Endodermal cell (in vitro differentiated cells): ENCODE measurements at regions not wholly inside any gene's neighbourhood (a gene's known extent, or its start where the extent isn't known, plus 50 kb on each side); places are given as distances from the start of the nearest gene placed in this dataset.
A peak's percentile ranks its signal among the peaks of the same experiment; 100 is the strongest.

Experiments used
- DNase-seq: peaks from one replicate; pipeline ENCODE4 v3.0.0-alpha.2; 2017
- H3K27ac ChIP-seq: 2 replicates; pipeline ENCODE4 v1.5.1; 2013; ENCODE audit warnings: mild to moderate bottlenecking, low read depth, low read length, moderate library complexity
- H3K27me3 ChIP-seq: 2 replicates; pipeline ENCODE4 v1.6.1; 2013; ENCODE audit warnings: mild to moderate bottlenecking, low read length, moderate library complexity; ENCODE audit not compliant: insufficient read depth, control insufficient read depth, poor library complexity, severe bottlenecking
- H3K36me3 ChIP-seq: 2 replicates; pipeline ENCODE4 v1.7.0; 2013; ENCODE audit warnings: mild to moderate bottlenecking, low read length, moderate library complexity; ENCODE audit not compliant: control insufficient read depth, insufficient read depth
- H3K4me1 ChIP-seq: one replicate; pipeline ENCODE4 v1.7.0; 2013; ENCODE audit warnings: low read length; ENCODE audit not compliant: control insufficient read depth, insufficient read depth
- H3K4me3 ChIP-seq: 2 replicates; pipeline ENCODE4 v1.5.1; 2013; ENCODE audit warnings: mild to moderate bottlenecking, low read length, moderate library complexity
- H3K9ac ChIP-seq: 2 replicates; pipeline ENCODE4 v1.6.1; 2013; ENCODE audit warnings: mild to moderate bottlenecking, low read length, moderate library complexity; ENCODE audit not compliant: poor library complexity, severe bottlenecking; ENCODE audit errors: extremely low read depth
- H3K9me3 ChIP-seq: 2 replicates; pipeline ENCODE4 v1.6.1; 2013; ENCODE audit warnings: mild to moderate bottlenecking, low read length, moderate library complexity; ENCODE audit not compliant: control insufficient read depth
- H3K27ac Mint-ChIP-seq: 2 replicates; pipeline ENCODE4 v1.8.0; 2020; ENCODE audit warnings: mixed read lengths
- H3K27me3 Mint-ChIP-seq: 2 replicates; pipeline ENCODE4 v1.8.0; 2021; ENCODE audit warnings: mild to moderate bottlenecking, mixed read lengths; ENCODE audit not compliant: insufficient read depth
- H3K36me3 Mint-ChIP-seq: 2 replicates; pipeline ENCODE4 v1.8.0; 2020; ENCODE audit warnings: low read depth, mixed read lengths
- H3K4me1 Mint-ChIP-seq: 2 replicates; pipeline ENCODE4 v1.8.0; 2020; ENCODE audit warnings: mixed read lengths
- H3K4me3 Mint-ChIP-seq: 2 replicates; pipeline ENCODE4 v1.8.0; 2020; ENCODE audit warnings: mild to moderate bottlenecking, moderate library complexity, mixed read lengths
- H3K9me3 Mint-ChIP-seq: 2 replicates; pipeline ENCODE4 v1.8.0; 2020; ENCODE audit warnings: mild to moderate bottlenecking, mixed read lengths
- WGBS, 2 experiments: methylation state at CpG; one replicate each; pipeline versions ENCODE4 v1.1.5 to v1.1.7; 2013; ENCODE audit warnings: missing lambda C conversion rate in 2 of 2, mixed read lengths in 1 of 2; ENCODE audit not compliant: insufficient coverage in 1 of 2, insufficient read length in 1 of 2; 5-methylcytosine and 5-hydroxymethylcytosine counted together
- TF ChIP-seq, protein P1 (sequence below): fragments of 200-600 bp; sonication (generic); conservative IDR thresholded peaks from 2 replicates; pipeline ENCODE4 v1.5.0; 2021; ENCODE audit warnings: antibody characterized with exemption, mild to moderate bottlenecking

- TF ChIP-seq, protein P1, sequence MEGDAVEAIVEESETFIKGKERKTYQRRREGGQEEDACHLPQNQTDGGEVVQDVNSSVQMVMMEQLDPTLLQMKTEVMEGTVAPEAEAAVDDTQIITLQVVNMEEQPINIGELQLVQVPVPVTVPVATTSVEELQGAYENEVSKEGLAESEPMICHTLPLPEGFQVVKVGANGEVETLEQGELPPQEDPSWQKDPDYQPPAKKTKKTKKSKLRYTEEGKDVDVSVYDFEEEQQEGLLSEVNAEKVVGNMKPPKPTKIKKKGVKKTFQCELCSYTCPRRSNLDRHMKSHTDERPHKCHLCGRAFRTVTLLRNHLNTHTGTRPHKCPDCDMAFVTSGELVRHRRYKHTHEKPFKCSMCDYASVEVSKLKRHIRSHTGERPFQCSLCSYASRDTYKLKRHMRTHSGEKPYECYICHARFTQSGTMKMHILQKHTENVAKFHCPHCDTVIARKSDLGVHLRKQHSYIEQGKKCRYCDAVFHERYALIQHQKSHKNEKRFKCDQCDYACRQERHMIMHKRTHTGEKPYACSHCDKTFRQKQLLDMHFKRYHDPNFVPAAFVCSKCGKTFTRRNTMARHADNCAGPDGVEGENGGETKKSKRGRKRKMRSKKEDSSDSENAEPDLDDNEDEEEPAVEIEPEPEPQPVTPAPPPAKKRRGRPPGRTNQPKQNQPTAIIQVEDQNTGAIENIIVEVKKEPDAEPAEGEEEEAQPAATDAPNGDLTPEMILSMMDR, result no peak
- H3K36me3 Mint-ChIP-seq, result no peaks in the 10 kb centered on the region
- no peaks in the 10 kb centered on the region for H3K9me3 Mint-ChIP-seq
- no peak overlapping the region for H3K27ac Mint-ChIP-seq
- no peaks in the 10 kb centered on the region for H3K36me3 ChIP-seq
- no peak overlapping the region for H3K4me3 ChIP-seq
- 85 to 93% methylated on average over 6 to 20 of the region's 20 CpGs for WGBS, 2 experiments
- peaks cover 5% of the 10 kb centered on the region for H3K27me3 ChIP-seq
- DNase-seq, result peak; percentile 44
- H3K9me3 ChIP-seq, result no peaks in the 10 kb centered on the region
- H3K9ac ChIP-seq, result no peak overlapping the region
- no peak overlapping the region for H3K4me3 Mint-ChIP-seq
- peaks cover 13% of the 10 kb centered on the region for H3K4me1 Mint-ChIP-seq
- H3K4me1 ChIP-seq, result no peaks in the 10 kb centered on the region
- H3K27me3 Mint-ChIP-seq, result no peaks in the 10 kb centered on the region
- H3K27ac ChIP-seq, result no peak overlapping the region
Measured at GRCh38 chr22:49462795-49463194, 364.9 kb downstream of the BRD1 start.

GRCh38 chr22:49462291-49462690 is 365.4 kb downstream of the BRD1 start:
- WGBS, 2 experiments, result 87 to 94% methylated on average over 13 of the region's 13 CpGs
- Histone ChIP-seq H3K4me3 (no peak overlapping the region), H3K9me3 (no peaks in the 10 kb centered on the region), H3K27me3 (peaks cover 5% of the 10 kb centered on the region), H3K4me1 (no peaks in the 10 kb centered on the region), H3K9ac (no peak overlapping the region), H3K36me3 (no peaks in the 10 kb centered on the region), H3K27ac (no peak overlapping the region)
- DNase-seq, result no peak
- TF ChIP-seq, protein P1, result no peak
- no peaks in the 10 kb centered on the region for H3K27me3 Mint-ChIP-seq
- H3K4me3 Mint-ChIP-seq, result no peak overlapping the region
- H3K36me3 Mint-ChIP-seq, result no peaks in the 10 kb centered on the region
- peaks cover 9% of the 10 kb centered on the region for H3K4me1 Mint-ChIP-seq
- no peak overlapping the region for H3K27ac Mint-ChIP-seq
- H3K9me3 Mint-ChIP-seq, result no peaks in the 10 kb centered on the region

DNA sequence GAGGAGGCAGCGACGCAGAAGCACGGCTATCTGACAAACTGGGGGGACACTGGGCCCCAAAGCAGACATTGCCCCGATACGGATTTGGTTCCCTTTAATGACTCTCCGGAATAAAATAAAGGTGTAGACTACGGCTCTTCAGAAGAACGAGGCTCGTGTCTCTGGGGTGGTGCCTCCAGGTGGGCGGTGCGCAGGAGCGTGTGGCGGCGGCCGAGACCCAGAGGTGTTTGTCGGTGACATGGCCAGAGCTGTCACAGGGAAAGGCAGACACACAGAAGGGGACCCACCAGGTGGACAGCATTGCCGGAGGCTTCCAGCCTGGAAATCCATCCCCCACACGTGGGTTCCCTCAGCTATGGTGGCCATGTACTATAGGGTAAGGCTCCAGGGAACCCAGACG is 366.0 kb downstream of the BRD1 start:
- H3K4me3 ChIP-seq, result no peak overlapping the region
- H3K36me3 ChIP-seq, result no peaks in the 10 kb centered on the region
- H3K9me3 ChIP-seq, result no peaks in the 10 kb centered on the region
- TF ChIP-seq, protein P1, result no peak
- no peak overlapping the region for H3K27ac Mint-ChIP-seq
- peaks cover 5% of the 10 kb centered on the region for H3K27me3 ChIP-seq
- H3K27ac ChIP-seq, result no peak overlapping the region
- H3K27me3 Mint-ChIP-seq, result no peaks in the 10 kb centered on the region
- H3K4me1 ChIP-seq, result no peaks in the 10 kb centered on the region
- peaks cover 9% of the 10 kb centered on the region for H3K4me1 Mint-ChIP-seq
- H3K9me3 Mint-ChIP-seq, result no peaks in the 10 kb centered on the region
- DNase-seq, result no peak
- no peaks in the 10 kb centered on the region for H3K36me3 Mint-ChIP-seq
- 93 to 96% methylated on average over 17 to 19 of the region's 19 CpGs for WGBS, 2 experiments
- H3K4me3 Mint-ChIP-seq, result no peak overlapping the region
- no peak overlapping the region for H3K9ac ChIP-seq
